HL-60/S4 treated with phorbol 12-myristate 13-acetate at 8.2 ng/mL for 4 days and 3 days (cell line): ENCODE measurements at regions not wholly inside any gene's neighbourhood (a gene's known extent, or its start where the extent isn't known, plus 50 kb on each side); places are given as distances from the start of the nearest gene placed in this dataset.
"Not testable (repeated sequence)": the region's sequence is repeated elsewhere in the genome, so short reads cannot be mapped to it uniquely, and the experiment has no call there.

ENCODE experiments used
- in situ Hi-C: fragments of 300-500 bp; cut with MboI; formaldehyde crosslinking; loops from 2 replicates; pipeline ENCODE4 v1.15.0; 2022; ENCODE audit warnings: low sequenced_read_pairs

- in situ Hi-C loops = no loop called here
Measured at GRCh38 chr1:56092684-56093570, 486.4 kb downstream of the PLPP3 start.

DNA sequence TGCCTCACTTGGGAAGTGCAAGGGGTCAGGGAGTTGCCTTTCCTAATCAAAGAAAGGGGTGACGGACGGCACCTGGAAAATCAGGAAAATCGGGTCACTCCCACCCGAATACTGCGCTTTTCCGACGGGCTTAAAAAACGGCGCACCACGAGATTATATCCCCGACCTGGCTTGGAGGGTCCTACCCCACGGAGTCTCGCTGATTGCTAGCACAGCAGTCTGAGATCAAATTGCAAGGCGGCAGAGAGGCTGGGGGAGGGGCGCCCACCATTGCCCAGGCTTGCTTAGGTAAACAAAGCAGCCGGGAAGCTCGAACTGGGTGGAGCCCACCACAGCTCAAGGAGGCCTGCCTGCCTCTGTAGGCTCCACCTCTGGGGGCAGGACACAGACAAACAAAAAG, 489.5 kb downstream of the PLPP3 start:
- in situ Hi-C loops = not testable (repeated sequence)

- in situ Hi-C loops = no loop called here
Measured at GRCh38 chr1:56084246-56084645, 495.1 kb downstream of the PLPP3 start.

GRCh38 chr1:56081736-56082135, 497.6 kb downstream of the PLPP3 start:
- in situ Hi-C loops = no loop called here

DNA sequence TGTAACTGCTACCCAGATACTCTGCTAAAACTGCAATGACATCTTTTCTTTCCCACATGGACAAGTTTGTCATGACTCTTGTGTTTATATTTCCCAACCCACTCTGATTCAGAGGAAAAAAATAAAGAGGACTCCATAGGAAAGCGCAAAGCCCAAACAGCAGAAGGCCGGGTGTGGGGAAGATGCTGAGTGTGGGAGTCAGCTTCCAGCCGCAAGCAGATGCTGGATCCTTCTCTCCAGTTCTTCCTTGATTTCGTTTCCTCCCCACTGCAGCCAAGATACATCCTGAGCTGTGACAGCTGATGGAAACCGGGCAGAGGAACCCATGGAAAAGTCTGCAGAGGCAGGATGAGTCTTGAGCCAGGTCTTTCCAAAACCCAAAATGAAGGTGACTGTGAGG, 498.2 kb downstream of the PLPP3 start:
- in situ Hi-C loops = no loop called here

DNA sequence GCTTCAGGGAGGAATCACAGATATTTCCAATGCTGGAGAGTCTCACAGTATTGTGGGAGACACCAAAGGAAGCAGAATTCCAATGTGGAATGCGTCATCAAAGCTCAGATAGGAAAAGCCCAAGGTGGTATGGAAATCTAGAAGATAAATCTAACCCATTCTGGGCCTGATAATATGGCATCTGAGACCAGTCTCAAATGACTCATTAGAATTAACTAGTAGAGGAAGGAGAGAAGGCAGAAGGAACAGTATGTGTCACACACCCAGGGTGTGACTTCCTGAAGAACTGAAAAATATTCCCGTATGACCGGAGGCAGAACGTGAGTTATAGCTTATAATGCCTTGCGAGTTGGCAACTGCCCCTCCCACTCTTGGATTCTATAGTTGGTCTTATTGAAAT, 499.2 kb downstream of the PLPP3 start:
- in situ Hi-C loops = no loop called here

DNA sequence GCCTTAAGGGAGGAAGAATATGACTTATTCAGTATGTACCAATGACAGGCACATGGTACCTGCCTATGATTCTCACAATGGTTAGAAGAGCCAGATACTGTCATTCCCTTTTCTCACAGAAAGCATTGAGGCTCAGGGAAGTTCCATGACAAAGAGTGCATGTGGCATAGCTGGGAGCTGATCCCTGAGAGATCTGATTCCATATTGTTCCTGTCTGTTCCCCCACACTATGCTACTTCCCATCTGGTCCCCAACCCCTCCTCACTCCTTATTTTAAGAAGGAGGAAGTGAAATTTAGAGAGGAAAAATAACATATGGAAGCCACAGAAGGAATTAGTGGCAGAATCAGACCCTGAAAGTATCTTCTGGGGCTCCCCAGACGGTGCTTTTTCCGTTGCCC, 500.0 kb downstream of the PLPP3 start:
- in situ Hi-C loops = no loop called here

DNA sequence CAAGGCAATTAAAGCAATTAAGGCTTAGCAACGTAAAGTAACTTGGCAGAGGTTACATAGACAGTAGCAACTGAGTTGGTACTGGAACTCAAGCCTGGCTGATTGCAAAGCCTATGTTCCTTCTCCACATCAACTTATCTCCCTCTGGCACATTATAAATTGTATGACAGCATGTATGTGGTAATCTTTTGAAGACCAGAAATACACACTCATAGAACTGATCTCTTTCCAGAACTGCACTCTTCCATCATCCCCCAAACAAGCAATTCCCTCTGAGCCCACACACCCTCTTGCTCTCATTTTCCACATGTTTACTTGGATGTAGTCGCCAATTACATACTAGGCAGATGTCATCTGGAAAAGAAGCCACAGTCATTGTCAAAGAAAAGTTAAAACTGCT, 502.2 kb downstream of the PLPP3 start:
- in situ Hi-C loops = no loop called here

DNA sequence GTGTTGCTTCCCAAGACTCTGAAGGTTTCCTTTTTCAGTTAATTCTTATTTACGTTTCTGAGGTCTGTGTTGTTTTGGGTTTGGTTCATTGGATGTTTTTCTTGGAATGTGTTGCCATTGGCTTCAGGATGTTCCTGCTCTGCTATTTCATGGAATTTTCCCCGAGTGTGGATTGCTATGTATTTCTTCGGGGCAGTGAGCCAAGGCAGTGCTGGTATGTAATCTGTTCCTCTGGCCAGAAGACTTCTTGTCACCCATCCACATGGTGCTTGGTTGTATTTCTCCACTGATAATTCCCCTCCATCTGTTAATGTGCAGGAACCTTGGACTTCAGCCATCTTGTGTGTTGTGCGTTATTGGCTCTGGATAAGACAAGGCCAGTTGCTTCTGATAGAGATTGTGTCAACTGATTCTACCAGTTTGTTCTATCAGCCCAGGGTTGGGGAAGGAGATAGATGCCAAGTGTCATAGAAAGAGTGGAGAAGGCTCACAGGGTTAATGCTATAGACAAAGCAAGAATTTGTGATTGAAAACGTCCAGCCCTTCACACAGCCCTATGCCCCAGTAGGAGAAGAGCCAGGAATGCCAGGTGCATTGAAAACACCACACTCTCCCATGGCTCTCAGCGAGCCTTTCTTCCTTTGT, 505.2 kb downstream of the PLPP3 start:
- in situ Hi-C loops = no loop called here

DNA sequence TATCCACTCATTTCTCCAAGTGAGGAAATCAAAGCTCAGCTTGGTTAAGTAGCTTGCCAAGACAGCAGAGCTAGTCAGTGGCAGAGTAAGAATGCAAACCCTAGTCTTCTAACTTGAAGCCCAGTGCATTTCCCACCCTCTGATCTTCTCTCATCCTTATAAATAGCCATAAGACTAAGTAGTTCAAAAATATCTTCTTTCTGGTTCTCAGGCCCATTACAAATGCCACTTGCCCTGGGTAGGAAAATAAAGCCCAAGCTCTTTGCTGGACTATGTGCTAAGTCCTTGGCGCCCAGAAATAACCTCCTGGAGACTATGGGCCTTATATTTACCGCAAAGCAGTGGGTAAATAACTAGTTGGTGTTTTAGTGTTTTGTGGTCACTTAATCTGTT, 505.8 kb downstream of the PLPP3 start:
- in situ Hi-C loops = no loop called here

DNA sequence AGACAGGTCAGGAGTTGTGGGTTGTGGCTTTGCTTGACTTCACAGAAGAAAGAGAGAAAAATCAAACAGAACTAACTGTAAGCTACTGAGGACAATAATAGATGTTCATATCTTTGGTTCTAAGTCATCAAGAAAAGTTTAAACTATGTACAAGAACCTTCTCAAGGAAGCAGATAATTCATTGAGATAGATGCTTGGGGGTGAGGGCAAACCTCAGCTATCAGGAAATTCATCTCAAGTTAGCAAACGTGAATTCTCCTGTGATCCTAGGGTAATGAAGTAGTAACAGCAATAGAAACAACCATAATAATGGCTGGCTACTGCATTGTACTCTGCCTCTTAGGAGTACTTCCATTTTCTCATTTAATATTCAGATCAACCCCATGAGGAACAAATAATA, 506.2 kb downstream of the PLPP3 start:
- in situ Hi-C loops = no loop called here

GRCh38 chr1:56072310-56072709, 507.1 kb downstream of the PLPP3 start:
- in situ Hi-C loops = no loop called here

GRCh38 chr1:56071351-56071750, 508.0 kb downstream of the PLPP3 start:
- in situ Hi-C loops = no loop called here

GRCh38 chr1:56070601-56071000, 508.8 kb downstream of the PLPP3 start:
- in situ Hi-C loops = no loop called here

DNA sequence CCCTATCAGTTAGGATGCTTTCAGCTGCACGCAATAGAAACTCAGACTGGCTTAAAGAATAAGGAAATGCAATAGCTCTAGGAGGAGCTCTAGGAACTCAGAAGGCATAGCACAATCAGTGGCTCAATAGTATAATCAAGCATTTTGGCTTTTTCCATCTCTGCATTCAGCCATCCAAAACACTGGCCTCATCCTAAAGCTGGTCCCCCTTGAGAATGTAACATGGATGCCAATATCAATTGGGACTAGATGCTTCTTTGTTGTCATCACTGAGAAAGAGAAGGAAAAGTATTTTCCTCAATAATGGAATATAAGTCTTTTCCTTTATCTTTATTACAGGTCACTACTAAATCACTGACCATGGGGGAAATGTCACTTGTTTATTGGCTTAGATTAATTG, 509.5 kb downstream of the PLPP3 start:
- in situ Hi-C loops = no loop called here

GRCh38 chr1:56068908-56069307, 510.5 kb downstream of the PLPP3 start:
- in situ Hi-C loops = no loop called here

DNA sequence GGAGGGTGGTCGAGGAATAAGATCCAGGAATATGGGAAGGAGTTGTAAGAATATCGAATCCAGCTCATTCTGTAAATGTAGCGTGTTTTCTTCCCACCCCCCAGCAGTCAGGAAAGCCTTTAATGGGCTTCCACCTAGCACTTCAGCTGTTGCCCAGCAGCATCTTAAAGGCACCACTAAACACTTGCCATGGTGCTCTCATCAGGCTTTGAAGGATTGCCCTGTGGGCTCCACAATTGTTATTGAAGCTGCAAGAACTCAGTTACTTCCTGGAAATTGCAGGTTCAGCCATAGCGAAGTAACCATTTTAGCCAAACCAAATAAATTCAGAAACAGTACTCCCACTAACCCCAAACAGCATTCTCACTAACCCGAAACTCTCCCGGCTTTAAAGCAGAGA, 511.2 kb downstream of the PLPP3 start:
- in situ Hi-C loops = no loop called here

- in situ Hi-C loops = no loop called here
Measured at GRCh38 chr1:56065729-56066128, 513.6 kb downstream of the PLPP3 start.

DNA sequence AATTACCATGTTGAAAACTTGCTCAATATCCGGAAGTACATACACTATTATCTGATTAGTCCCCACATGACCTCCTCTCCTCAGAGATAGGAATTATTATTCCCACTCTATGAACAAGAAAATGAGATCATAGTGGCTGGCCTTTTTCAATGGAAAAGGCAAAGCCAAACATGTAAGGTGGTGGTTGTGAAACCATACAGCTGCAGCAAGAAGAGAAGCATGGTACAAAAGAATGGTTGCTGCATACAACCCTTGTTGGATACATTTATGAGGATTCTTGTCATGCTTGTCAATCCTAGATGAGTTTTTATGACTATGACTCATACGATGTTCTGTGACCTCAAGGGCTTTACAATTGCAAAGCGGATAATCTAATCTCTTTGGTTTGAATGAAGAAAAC, 514.7 kb downstream of the PLPP3 start:
- in situ Hi-C loops = no loop called here

GRCh38 chr1:56063461-56063860, 515.9 kb downstream of the PLPP3 start:
- in situ Hi-C loops = no loop called here

DNA sequence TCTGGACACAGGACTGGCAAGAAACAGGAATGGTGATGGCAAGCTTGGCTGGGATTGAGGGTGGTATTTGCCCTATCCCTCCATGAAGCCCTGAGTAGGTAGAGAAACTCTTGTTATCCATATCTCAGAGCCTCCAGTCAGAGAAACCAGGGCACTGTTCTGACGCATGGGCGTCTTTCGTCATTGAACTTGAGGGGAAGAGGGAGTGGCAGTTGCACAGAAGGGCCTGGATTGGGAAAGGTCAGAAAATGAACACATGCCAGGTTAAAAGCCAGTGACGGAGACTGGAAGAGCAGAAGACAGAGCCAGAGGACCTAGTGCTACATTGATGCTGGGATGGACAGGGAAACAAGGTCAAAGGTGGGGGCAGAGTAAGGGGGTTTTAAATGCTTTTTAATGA, 516.7 kb downstream of the PLPP3 start:
- in situ Hi-C loops = no loop called here

DNA sequence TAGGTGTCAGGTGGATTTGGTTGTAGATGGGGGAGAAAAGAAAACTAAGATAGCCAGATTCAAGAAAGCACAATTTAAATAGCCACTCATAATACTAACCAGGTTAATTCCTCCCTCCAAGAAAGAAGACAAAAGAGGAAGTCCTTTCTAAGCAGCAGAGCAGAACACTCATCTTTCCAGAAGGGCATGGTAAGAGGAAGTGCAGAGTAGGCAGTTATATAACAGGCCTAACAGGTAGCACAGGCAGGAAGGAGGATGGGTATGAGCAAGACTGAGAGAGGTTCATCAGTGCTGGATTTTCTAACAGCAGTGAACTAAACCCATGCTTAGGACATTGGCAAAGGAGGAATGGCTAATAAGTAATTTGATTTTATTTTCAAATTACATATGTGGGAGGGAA, 517.5 kb downstream of the PLPP3 start:
- in situ Hi-C loops = no loop called here

- in situ Hi-C loops = no loop called here
Measured at GRCh38 chr1:56060906-56061305, 518.5 kb downstream of the PLPP3 start.
